Astrocyte (in vitro differentiated cells and primary cell): ENCODE measurements at regions not wholly inside any gene's neighbourhood (a gene's known extent, or its start where the extent isn't known, plus 50 kb on each side); places are given as distances from the start of the nearest gene placed in this dataset.

Experiments
- DNase-seq: peaks from one replicate; pipeline ENCODE4 v3.0.0-alpha.2; 2010; ENCODE audit warnings: low read depth
- FAIRE-seq: peaks from 2 replicates; lab custom pipeline; 2011; peaks lifted over from hg19 to GRCh38; lab: Jason Lieb, UNC
- H2AFZ ChIP-seq: 2 replicates; pipeline ENCODE4 v1.6.0; 2012; ENCODE audit warnings: low read depth, low read length, inconsistent platforms
- H3K27ac ChIP-seq: 2 replicates; pipeline ENCODE4 v1.5.1; 2011; ENCODE audit warnings: low read depth, low read length, inconsistent platforms
- H3K27me3 ChIP-seq: 2 replicates; pipeline ENCODE4 v1.6.0; 2011; ENCODE audit warnings: low read length, inconsistent platforms; ENCODE audit not compliant: insufficient read depth
- H3K36me3 ChIP-seq: 2 replicates; pipeline ENCODE4 v1.5.1; 2011; ENCODE audit warnings: low read length, inconsistent platforms; ENCODE audit not compliant: insufficient read depth
- H3K4me1 ChIP-seq: 2 replicates; pipeline ENCODE4 v1.5.1; 2011; ENCODE audit warnings: low read length, inconsistent platforms; ENCODE audit not compliant: insufficient read depth
- H3K4me2 ChIP-seq: 2 replicates; pipeline ENCODE4 v1.6.0; 2012; ENCODE audit warnings: low read length, inconsistent platforms
- H3K4me3 ChIP-seq: 2 replicates; pipeline ENCODE4 v1.5.1; 2011; ENCODE audit warnings: low read depth, mild to moderate bottlenecking, low read length, inconsistent platforms; ENCODE audit not compliant: insufficient read depth
- H3K79me2 ChIP-seq: 2 replicates; pipeline ENCODE4 v1.6.0; 2012; ENCODE audit warnings: mild to moderate bottlenecking, low read length, inconsistent platforms; ENCODE audit not compliant: insufficient read depth
- H3K9ac ChIP-seq: 2 replicates; pipeline ENCODE4 v1.6.0; 2012; ENCODE audit warnings: mild to moderate bottlenecking, low read length, inconsistent platforms
- H3K9me3 ChIP-seq: 2 replicates; pipeline ENCODE4 v1.5.1; 2012; ENCODE audit warnings: low read depth, mild to moderate bottlenecking, low read length, inconsistent platforms; ENCODE audit not compliant: insufficient read depth
- H4K20me1 ChIP-seq: 2 replicates; pipeline ENCODE4 v1.6.0; 2012; ENCODE audit warnings: low read length, inconsistent platforms; ENCODE audit not compliant: insufficient read depth
- H3K27ac Mint-ChIP-seq: one replicate; pipeline ENCODE4 v1.8.0; 2021; ENCODE audit warnings: mild to moderate bottlenecking, mixed read lengths; ENCODE audit not compliant: unreplicated experiment
- H3K27me3 Mint-ChIP-seq: one replicate; pipeline ENCODE4 v1.8.0; 2021; ENCODE audit warnings: low read depth, mixed read lengths; ENCODE audit not compliant: unreplicated experiment
- H3K36me3 Mint-ChIP-seq: one replicate; pipeline ENCODE4 v1.8.0; 2021; ENCODE audit warnings: low read depth, mixed read lengths; ENCODE audit not compliant: unreplicated experiment
- H3K4me1 Mint-ChIP-seq: one replicate; pipeline ENCODE4 v1.8.0; 2021; ENCODE audit warnings: low read depth, mixed read lengths; ENCODE audit not compliant: unreplicated experiment
- H3K4me3 Mint-ChIP-seq: one replicate; pipeline ENCODE4 v1.8.0; 2021; ENCODE audit warnings: mild to moderate bottlenecking, moderate library complexity, mixed read lengths; ENCODE audit not compliant: unreplicated experiment
- H3K9me3 Mint-ChIP-seq: one replicate; pipeline ENCODE4 v1.8.0; 2021; ENCODE audit warnings: mild to moderate bottlenecking, mixed read lengths; ENCODE audit not compliant: unreplicated experiment
- CTCF ChIP-seq: IDR thresholded peaks from 2 replicates; pipeline ENCODE4 v1.5.1; 2011; ENCODE audit warnings: low read depth, mild to moderate bottlenecking, inconsistent platforms, low read length, moderate library complexity; ENCODE audit not compliant: insufficient read depth
- EZH2 ChIP-seq: IDR thresholded peaks from 2 replicates; pipeline ENCODE4 v1.6.1; 2012; ENCODE audit warnings: mild to moderate bottlenecking, low read length, inconsistent platforms; ENCODE audit not compliant: insufficient read depth

DNA sequence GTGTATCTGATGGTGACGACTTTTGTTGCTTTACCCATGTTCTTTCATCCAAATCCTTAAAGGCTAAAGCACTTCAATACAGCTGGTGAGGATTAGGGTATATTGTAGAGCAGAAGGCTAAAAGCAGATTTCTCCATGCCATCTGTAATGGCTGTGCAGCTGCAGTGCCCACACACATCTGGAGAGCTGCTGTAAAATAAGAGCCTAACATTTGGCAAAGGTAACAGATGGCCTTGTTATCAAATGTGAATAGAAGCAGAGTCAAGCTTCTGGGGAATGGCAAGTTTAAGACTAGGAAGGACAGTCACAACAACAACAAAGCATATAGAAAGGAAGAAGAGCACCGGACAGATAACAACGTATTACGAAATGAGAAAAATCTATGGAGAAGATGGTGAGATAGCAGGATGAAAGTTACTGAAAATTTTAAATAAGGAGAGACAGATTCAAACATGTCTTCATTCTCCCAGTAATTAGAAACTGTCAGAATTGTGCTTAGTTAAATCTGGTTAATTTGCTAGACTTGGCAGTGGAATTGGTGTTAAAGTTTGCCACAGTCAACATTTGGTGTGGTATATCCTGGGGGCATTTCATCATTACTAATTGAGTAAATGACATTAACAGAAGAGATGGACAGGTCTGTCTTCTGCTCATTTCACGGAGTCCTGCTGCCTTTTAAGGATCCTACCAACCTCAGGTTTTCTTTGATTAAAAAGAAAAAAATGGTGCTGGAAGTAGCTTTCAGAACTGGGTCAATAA, 1093.2 kb downstream of the ADGRL2 start:
- Histone ChIP-seq H3K36me3 (no peaks in the 10 kb centered on the region), H3K9ac (no peak overlapping the region), H3K79me2 (no peaks in the 10 kb centered on the region), H3K4me1 (no peaks in the 10 kb centered on the region), H3K27ac (no peak overlapping the region), H3K4me2 (no peak overlapping the region), H2AFZ (no peak overlapping the region), H4K20me1 (no peaks in the 10 kb centered on the region), H3K4me3 (no peak overlapping the region), H3K27me3 (no peaks in the 10 kb centered on the region), H3K9me3 (no peaks in the 10 kb centered on the region)
- H3K27me3 Mint-ChIP-seq: no peaks in the 10 kb centered on the region
- H3K4me3 Mint-ChIP-seq: no peak overlapping the region
- DNase-seq (no peak), FAIRE-seq (no peak)
- TF ChIP-seq EZH2: no peak
- TF ChIP-seq CTCF: no peak
- no peaks in the 10 kb centered on the region for H3K4me1 Mint-ChIP-seq
- peaks cover 2% of the 10 kb centered on the region for H3K9me3 Mint-ChIP-seq
- no peaks in the 10 kb centered on the region for H3K36me3 Mint-ChIP-seq
- H3K27ac Mint-ChIP-seq: no peak overlapping the region

DNA sequence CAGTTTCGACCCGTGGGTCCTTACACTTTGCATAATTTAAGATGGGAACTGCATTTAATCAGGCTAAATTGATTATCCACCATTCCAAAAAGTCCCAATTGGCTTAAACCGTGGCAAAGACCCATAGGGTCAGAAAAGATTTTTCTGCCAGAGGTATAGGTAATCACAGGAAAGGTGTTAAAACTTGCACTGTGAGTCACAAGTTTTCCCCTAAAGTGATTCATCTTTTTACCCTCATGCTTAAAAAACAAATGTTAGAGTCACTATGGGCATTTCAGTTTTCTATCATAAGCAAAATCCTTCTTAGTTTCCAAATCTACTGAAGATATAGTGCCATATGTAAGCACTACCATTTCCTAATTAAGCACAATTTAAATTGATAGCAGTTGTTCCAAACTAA, 1079.8 kb downstream of the ADGRL2 start:
- no peak overlapping the region for H3K4me3 Mint-ChIP-seq
- Histone ChIP-seq H3K4me2 (no peak overlapping the region), H3K4me3 (no peak overlapping the region), H3K36me3 (no peaks in the 10 kb centered on the region), H3K9ac (no peak overlapping the region), H3K4me1 (no peaks in the 10 kb centered on the region), H3K79me2 (no peaks in the 10 kb centered on the region), H3K9me3 (no peaks in the 10 kb centered on the region), H4K20me1 (no peaks in the 10 kb centered on the region), H3K27me3 (no peaks in the 10 kb centered on the region), H3K27ac (no peak overlapping the region), H2AFZ (no peak overlapping the region)
- H3K4me1 Mint-ChIP-seq: no peaks in the 10 kb centered on the region
- FAIRE-seq: no peak
- H3K27me3 Mint-ChIP-seq: no peaks in the 10 kb centered on the region
- TF ChIP-seq EZH2 (no peak), CTCF (no peak)
- no peak overlapping the region for H3K27ac Mint-ChIP-seq
- H3K9me3 Mint-ChIP-seq: no peaks in the 10 kb centered on the region
- H3K36me3 Mint-ChIP-seq: no peaks in the 10 kb centered on the region
- DNase-seq: no peak

GRCh38 chr1:82879701-82880305, 1079.1 kb downstream of the ADGRL2 start:
- no peaks in the 10 kb centered on the region for H3K9me3 Mint-ChIP-seq
- no peaks in the 10 kb centered on the region for H3K79me2 ChIP-seq
- no peaks in the 10 kb centered on the region for H3K9me3 ChIP-seq
- no peaks in the 10 kb centered on the region for H4K20me1 ChIP-seq
- no peaks in the 10 kb centered on the region for H3K4me1 ChIP-seq
- H3K4me2 ChIP-seq: no peak overlapping the region
- H3K4me3 ChIP-seq: no peak overlapping the region
- FAIRE-seq (no peak), DNase-seq (no peak)
- H3K27me3 ChIP-seq: no peaks in the 10 kb centered on the region
- H3K36me3 Mint-ChIP-seq: no peaks in the 10 kb centered on the region
- no peak overlapping the region for H3K27ac ChIP-seq
- H3K36me3 ChIP-seq: no peaks in the 10 kb centered on the region
- H3K27ac Mint-ChIP-seq: no peak overlapping the region
- no peak overlapping the region for H2AFZ ChIP-seq
- no peak overlapping the region for H3K4me3 Mint-ChIP-seq
- no peak overlapping the region for H3K9ac ChIP-seq
- no peaks in the 10 kb centered on the region for H3K4me1 Mint-ChIP-seq
- no peak for TF ChIP-seq CTCF
- TF ChIP-seq EZH2: no peak
- no peaks in the 10 kb centered on the region for H3K27me3 Mint-ChIP-seq
